ENCODE measurements at regions not wholly inside any gene's neighbourhood (a gene's known extent, or its start where the extent isn't known, plus 50 kb on each side); places are given as distances from the start of the nearest gene placed in this dataset.

GRCh38 chr2:189379287-189379630 lies 62.0 kb upstream of the WDR75 start:
- TF ChIP-seq CTCF (optimal IDR thresholded peaks at IDR 0.05 in 1 of 3, IDR thresholded peaks at IDR 0.05 in 1 of 3, conservative IDR thresholded peaks at IDR 0.05 in 1 of 3; ENCODE audit: extremely low read depth in 1 of 3, insufficient read depth in 2 of 3, low read length in 3 of 3): no peak
- no peak for TF ChIP-seq EZH2 (IDR thresholded peaks at IDR 0.05; ENCODE audit: low read length)

Measured in keratinocyte (primary cell).